SK-N-DZ (cell line): ENCODE measurements at regions not wholly inside any gene's neighbourhood (a gene's known extent, or its start where the extent isn't known, plus 50 kb on each side); places are given as distances from the start of the nearest gene placed in this dataset.

ENCODE experiments used
- DNase-seq: peaks from one replicate; pipeline ENCODE4 v3.0.0-alpha.2; 2015; ENCODE audit warnings: low spot score

DNA sequence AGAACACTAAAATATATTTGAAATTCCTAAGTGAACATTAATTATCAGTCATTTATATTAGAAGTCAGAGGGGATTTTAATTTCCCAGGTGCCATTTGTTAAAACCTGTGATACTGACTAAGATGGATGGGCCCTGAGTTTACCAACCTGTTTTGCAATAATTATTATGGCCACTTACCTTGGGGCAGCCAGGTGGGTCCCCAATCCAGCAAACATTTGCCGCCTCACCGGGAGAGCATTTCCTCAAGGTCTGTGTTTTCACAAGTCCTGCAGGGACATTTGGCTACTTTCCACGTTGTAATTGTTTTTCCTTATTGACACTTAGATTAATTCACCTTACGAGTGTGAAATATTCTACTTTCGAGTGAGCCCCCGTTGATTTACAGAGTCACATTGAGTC is 251.2 kb upstream of the PPP2R2D start:
- no peak for DNase-seq

DNA sequence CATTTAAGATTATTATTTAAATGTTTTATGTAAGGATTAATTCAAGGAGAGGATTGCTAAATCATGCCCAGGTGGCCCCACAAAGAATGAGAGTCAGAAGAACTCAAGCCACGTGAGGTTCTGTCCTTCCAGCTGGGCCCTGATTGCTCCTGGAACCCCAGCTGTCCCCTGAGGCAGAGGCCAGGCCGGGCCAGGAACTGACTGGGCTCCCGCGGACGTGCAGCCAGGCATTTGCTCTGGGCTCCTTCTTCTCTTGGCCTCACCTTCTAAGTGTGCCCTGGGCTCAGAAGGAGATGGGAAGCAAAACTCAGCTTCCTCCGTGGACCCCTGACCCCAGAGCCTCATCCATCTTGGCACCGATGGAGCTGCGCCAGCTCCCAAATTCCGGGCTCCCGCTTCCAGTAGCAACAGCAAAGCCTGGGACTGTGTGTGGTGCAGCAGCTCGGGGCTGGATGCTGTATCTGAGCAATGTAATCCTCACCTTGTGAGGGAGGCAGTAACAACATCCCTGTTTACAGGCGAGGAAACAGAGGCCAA is 250.6 kb upstream of the PPP2R2D start:
- no peak for DNase-seq

DNA sequence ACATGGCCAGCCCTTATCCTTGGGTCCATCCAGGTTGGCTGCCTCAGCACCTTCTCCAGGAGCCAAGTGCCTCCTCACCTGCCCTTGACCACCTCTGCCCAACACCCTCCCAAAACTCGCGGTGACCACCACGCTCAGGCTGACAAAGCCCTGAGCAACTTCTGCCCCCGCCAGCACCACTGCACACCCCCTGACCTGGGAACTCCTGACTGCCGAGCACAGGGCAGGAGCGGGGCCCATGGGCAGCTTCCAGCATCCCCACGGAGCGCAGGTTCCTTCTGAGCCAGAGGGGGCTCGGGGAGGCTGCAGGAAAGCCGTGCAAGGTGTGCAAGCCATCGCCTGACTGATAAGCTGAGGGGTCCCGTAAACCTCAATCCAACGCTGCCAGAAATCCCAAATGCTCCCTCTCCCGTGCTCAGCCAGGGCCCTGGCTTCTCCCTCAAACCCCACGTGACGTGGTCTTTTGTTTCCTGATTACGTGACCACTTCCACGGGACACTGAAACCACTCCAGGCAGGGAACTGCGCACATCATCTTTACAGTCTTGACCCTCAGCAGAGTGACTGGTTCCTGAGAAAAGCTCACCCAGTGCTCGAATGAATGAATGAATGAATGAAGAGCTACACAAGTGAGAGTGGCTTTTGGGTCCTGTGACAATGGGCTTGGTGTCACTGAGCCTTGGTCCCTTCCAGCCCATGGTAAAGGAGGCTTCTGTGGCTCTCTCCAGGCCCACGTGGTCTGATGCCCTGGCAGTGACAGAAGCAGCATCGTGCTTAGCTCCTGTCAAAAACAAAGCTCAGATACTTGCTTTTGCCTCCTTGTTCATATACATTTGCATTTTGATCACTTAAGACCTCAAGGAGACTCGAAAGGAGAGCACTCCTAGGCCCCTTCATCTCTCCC is 249.8 kb upstream of the PPP2R2D start:
- DNase-seq = no peak

DNA sequence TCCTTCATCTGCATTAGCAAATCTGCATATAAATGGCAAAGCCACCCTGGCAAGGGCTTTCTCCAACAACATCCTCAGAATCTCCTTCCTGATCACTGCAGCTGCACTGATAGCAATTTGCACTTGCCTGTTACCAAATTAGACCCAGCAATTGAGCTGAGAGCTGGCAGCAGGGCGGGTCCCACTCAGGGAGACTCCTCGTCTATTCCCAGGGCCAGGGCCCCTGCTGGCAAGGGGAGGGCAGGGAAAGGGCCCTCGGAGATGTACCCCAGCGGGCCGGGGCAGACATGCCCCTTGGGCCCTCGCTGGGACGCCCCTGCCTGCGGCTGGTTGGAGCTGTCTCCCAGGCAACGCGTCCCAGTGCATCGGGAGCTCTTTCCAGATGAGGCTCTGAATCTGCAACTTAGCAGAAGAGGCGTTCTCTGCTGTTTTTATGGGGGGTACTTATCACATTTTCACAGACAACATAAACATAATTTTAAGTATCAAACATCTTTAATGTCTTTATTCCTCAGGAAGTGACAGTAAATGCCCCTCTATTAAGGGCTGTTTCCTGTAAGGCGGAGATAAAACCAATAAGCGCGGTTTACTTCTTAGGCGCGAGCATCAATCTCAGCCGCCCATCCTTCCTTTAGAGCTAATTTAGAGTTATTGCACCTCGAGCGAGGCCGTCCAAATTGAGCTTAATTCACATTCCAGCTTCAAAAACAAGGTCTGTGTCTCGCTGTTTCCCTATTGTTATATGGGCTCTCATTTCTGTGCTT is 249.0 kb upstream of the PPP2R2D start:
- no peak for DNase-seq

DNA sequence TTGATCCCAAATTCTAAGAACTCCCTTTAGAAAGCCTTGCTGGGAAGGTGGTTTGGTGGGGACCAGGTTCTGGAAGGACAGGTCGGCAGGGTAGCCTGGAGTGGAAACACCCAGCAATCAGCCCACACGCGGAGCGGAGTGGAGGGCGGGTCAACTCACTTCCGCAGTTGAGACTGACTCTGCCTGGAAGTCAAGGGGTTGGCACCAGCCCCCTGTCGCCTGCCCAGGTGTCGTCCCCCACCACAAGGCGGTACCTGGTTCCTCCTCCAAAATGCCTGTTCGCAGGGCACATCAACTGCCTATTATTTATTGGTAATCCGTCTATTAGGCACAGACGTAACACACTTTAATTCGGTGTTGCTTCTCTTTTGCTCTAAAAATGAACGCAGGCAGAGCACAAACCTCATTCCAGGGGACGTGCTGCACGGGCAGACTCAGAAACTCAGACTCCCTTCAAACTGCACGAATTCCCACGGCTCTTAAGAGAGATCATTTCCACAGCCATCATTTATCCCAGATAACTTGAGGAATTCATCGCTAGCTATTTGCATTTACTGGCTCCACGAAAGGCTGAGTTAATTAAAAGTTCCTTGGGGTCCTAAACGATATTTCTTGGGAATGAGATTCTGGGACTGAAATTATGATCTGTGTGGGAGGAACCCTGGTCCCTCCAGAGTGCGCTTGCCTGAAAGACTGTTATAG is 248.2 kb upstream of the PPP2R2D start:
- no peak for DNase-seq

DNA sequence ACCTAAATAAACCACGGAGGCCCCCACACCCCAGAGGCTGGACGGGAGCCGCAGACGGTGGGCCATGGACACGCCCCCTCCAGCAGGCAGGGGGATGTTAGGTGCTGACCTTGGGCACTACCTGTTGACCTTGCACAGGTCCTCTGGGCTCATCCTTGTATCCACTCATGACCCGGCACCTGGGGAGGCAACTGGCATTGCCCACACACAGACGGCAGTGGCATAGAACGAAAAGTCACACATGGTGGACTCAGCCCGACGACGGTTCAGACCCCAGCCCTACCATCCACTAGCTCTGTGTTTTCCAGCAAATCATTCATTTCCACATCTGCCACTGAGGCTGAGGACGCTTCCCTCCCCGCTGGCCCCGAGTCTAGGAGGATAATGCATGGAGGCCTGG is 247.7 kb upstream of the PPP2R2D start:
- DNase-seq = no peak

DNA sequence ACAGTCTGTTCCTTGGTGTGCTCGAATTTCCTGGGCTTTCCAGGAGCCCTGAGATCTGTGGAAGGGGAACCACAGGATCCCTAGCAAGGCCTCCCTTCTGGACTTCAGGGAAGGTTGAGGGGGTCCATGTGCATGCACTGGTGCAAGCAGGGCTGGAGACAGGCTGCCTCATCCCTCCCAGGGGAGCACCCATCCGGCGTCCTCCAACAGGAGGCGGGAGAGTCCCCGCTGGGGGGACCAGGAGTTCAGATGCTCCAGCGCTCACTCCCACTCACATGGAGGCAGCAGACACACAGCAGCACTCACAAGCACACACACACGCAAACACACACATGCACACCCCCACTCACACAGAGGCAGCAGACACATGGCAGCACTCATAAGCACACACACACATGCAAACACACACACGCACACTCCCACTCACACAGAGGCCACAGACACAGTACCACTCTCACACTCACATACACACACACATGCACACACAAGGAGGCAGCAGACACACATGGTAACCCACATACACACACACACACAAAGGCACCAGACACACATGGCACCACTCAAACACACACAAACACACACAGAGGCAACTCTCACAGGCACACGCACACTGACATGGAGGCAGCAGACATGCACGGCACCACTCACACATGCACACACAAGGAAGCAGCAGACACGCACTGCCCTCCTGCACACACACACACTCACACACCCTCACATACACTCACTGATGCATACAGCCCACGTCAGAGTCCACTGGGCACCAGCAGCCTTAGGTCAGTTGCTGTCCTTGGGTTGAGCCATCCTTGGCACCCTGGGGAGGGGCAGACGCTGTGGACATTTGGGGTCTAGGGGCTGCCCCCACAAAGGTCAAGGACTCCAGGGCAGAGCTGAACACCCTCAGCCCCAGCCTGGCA is 247.0 kb upstream of the PPP2R2D start:
- no peak for DNase-seq

DNA sequence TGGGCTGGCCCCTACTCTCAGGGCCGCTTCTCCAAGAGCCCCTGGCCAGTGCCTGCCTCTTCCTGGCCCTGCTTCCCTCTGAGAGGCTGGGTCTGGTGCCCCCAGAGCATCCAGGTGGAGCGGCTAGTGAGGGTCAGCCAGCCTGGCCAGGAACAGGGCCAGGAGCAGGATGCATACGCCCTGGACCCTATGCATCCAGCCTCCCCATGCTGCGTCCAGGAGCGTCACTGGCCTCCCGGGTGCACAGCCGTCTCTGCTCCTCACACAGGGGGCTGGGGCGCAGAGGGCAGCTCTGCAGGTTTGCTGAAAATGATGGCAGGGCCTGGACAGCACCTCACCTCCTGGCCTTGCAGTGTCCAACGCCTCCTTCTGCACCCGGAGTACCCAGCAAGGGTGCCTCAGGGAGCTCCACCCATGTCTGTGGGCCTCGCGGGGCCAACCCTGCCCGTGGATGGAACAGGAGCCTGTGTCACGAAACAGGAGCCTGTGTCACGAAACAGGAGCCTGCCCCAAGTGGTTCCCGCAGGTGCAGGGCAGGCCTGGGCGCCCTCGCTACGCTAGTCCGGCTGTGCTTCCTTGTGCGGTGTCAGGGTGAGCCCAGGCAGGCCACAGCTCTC is 246.2 kb upstream of the PPP2R2D start:
- no peak for DNase-seq

DNA sequence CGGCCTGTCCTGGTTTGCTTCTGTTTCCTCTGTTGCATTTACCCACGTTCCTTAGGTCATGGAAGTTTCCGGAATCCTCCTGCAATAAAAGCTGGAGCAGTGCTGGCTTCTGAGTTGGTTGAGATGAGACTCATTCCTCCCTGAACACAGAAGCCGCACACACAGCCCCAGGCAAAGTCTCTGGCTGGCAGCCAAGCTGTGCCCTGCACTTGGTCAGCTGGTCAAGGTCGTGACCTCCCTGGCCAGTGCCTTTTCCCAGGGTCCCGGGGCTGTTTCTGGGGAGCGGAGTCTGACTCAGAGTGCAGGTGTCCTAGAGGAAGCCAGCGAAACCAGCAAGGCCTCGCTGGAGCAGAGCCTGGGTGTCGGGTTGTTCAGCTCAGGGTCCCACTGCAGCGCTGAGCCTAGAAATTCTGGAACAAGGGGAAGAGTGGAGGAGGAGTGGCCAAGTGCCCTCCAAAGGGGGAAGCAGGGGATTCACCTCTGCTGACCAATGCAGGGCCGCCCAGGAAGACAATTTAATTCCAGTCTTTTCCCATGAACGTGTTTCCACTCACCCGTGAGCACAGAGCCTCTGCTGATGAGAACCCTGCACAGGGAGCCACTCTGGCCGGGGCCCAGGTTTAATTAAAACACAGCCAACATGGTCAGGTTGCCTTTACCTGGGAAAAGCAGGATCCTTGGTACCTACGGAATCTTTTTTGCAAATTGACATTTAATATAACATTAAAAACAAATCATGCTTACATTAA is 245.5 kb upstream of the PPP2R2D start:
- no peak for DNase-seq

DNA sequence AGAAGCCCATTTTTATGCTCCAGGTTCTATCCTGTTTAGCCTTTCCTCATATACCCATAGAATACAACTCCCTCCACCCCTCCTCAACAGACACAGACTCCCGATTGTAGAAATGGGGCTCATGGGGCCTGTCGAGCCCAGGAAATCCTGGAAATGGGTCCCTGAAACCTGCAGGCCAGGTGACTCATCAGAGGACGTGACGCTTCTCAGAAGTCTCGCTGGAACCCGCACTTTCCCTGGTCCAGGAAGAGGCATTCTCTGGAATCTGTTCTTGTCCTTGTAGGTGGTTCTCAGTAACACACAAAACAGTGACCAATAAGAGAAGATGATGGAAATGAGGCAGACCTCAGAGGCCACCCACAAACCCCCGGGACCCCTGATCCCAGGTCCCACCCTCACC is 244.8 kb upstream of the PPP2R2D start:
- DNase-seq = no peak

DNA sequence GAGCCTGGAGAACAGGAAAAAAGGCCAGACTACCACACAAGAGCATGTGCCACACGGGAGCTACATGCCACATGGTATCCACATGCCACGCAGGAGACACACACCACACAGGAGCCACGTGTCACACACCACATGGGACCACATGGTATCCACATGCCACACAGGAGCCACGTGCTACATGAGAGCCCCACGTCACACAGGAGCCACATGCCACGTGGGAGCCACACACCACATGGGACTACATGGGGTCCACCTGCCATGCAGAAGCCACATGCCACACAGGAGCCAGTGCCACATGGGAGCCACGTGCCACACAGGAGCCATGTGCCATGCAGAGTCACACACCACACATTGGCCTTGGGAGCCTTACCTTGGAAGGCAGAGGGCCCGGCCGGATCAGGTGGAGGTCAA is 244.4 kb upstream of the PPP2R2D start:
- DNase-seq = no peak

DNA sequence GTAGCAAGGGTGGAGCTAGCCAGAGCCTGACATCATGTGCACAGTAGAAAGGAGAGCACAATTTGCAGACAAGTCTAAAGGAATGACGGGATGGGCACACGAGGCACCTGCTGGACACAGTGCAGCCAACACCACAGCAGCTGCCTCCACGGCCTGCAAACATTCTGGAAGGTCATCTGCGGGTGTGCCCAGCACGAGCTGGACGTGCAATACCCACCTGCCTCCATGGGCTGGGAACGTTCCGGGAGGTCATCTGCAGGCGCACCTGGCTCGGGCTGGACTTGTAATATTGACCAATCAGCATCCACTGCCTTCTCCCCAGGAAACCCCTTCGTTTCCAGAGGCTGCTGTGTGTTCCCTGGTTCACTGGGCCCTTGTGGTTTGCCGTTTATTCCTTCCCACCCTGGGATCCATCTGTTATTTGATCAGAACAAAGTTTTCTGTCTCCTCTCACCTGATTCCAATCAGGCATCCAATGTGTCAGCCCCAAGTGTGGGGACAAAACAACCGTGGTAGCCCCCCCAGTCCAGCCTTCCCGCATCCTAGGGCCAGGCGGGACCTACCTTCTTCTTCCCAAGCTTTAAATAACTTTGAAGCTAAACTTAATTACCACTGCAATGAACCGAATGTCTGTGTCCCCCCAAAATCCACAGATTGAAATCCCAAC is 243.4 kb upstream of the PPP2R2D start:
- DNase-seq = no peak

DNA sequence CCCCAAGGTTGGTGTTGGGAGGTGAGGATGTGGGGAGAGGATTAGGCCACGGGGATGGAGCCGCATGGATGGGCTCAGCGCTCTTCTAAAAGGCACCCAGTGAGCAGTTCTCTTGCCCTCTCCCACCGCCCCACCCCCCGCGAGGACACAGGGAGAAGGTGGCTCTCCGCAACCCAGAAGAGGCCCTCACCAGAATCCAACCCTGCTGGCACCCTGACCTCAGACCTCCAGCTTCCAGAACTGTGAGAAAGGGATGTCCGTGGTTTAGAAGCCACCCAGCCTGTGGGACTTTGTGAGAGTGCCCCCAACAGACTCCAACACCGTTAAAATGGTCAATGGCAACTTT is 242.8 kb upstream of the PPP2R2D start:
- DNase-seq = no peak

DNA sequence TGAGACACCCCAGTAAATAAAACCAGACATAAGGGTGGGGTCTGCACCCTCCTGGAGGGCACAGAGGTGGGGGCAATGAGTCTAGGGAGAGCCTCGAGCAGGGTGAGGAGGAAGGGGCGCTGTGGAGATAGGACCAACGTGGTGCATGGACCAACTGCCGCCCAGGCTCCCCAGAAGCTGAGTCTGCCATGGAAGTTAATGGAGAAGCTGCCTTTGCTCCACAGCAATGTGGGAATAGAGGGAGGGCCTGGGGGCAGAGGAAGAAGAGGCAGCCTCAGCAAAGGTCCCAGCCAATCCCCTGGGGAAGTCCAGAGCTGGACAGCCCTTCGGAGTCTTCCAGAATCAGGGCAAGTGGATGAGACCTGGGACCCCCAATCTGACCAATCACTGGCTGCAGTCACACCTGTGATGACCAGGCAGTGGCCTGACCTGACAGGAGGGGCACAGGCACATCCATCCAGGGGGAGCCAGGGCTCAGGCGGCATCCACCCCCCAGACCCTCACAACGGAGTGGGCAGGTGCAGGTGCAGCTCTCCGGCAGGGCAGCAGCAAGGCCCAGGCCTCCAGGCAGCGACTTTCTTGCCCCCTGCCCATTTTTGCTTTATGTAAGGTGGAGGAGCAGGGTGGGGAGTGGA is 242.2 kb upstream of the PPP2R2D start:
- no peak for DNase-seq

DNA sequence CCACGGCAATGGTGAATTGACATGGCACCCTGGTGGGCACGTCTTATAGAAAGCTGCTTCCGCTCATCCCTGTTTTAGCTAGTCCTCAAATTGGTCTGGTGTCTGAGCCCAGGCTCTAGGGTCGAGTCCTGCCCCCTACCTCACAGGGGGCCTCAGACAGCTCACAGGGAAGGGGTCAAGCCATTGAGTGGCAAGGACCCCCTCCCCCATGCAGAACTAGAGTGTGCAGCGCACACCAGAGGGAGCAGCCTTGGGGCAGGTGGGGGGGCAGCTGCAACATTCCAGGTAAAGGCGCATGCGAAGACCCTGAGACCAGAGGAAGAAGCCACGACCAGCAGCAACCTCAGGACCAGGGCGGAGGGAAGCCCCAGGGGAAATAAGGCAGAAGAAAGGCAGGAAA is 240.4 kb upstream of the PPP2R2D start:
- DNase-seq = no peak

DNA sequence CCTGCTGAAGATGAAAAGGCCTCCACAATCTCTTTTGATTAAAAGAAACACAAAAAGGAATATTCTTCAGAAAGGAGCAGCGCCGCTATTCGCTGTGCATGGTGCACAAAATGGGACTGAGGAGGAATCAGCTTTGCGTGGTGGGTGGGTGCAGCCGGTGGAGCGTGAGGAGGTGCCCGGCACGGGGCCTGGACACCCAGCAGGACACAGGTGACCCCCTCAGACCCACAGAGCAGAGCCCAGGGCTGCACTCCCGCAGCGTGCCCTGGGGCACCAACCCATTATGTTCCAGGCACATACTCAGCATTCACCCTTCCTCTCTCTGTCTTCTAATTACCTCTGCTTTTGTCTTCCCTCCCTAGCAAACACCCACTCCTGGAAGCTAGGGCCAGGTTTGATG is 238.0 kb upstream of the PPP2R2D start:
- DNase-seq = no peak

DNA sequence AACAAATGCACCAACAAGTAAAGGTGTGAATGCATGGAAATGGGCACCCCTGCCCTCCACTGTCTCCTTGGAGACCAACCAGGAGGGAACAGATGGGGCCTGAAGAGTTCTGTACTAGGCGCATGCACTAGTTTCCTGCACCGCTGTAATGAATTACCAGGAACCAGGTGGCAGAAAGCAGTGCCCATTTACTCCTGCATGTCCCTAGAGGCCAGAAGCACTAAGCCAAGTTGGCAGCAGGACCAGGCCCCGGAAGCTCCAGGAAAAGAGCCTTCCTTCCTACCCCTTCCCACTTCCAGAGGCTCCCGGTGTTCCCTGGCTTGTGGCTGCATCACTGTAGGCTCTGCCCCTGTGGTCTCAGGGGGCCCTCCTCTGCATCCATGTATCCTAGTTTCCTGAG is 237.5 kb upstream of the PPP2R2D start:
- DNase-seq = no peak

DNA sequence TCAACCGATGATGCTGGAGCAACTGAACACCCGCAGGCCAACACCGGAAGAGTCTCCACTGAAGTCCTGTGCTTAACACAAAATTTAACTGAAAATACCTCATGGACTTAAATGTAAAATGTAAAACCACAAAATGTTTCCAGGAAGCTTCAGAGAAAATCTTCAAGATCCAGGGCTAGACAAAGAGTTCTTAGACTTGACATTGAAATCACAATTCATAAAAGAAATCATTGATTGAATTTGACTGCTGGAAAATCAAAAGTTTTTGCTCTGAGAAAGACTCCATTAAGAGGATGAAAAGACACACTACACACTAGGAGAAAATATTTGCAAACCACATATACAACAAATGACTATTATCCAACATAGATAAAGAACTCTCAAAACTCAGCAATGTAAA is 234.7 kb upstream of the PPP2R2D start:
- no peak for DNase-seq

DNA sequence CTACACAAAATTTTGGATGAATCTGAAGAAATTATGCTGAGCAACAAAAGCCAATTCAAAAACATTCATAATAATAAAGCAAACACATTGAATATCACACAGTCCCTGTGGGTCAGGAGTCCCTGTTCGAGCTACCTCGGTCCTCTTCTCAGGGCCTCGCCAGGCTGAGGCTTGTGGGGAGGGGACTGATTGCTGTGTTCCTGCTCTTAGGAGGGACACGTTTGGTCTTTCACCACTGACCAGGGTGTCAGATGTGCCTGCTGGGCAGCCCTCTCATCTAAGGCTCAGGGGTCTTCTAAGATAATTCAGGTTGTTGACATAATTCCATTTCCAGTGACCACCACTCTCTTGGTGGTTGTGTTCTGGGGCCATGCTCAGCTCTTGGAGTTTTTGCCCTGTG is 233.8 kb upstream of the PPP2R2D start:
- no peak for DNase-seq
